Stimulated activated CD4-positive, alpha-beta T cell treated with anti-CD3 and anti-CD28 coated beads, Interleukin-4, amount 100 ng/mL, for 24 hours (primary cell): ENCODE measurements at regions not wholly inside any gene's neighbourhood (a gene's known extent, or its start where the extent isn't known, plus 50 kb on each side); places are given as distances from the start of the nearest gene placed in this dataset.
"Not testable (repeated sequence)": the region's sequence is repeated elsewhere in the genome, so short reads cannot be mapped to it uniquely, and the experiment has no call there.

Experiments
- DNase-seq: peaks from one replicate; pipeline ENCODE4 v3.0.0-alpha.2; 2020

- no peak for DNase-seq
Observed at GRCh38 chr10:123270806-123271205, 116.6 kb downstream of the BUB3 start.

GRCh38 chr10:123272171-123272570 is 118.0 kb downstream of the BUB3 start:
- no peak for DNase-seq

GRCh38 chr10:123274306-123275135 is 120.3 kb downstream of the BUB3 start:
- no peak for DNase-seq

GRCh38 chr10:123275136-123275564 is 120.9 kb downstream of the BUB3 start:
- DNase-seq: no peak

GRCh38 chr10:123278445-123278844 is 124.2 kb downstream of the BUB3 start:
- DNase-seq: no peak

GRCh38 chr10:123283371-123283770 is 129.2 kb downstream of the BUB3 start:
- not testable (repeated sequence) for DNase-seq

GRCh38 chr10:123284022-123284421 is 129.8 kb downstream of the BUB3 start:
- no peak for DNase-seq

- peak; percentile 48 for DNase-seq
Observed at GRCh38 chr10:123287594-123288247, 133.5 kb downstream of the BUB3 start.

GRCh38 chr10:123289432-123289831 is 135.2 kb downstream of the BUB3 start:
- no peak for DNase-seq

GRCh38 chr10:123294109-123294508 is 139.9 kb downstream of the BUB3 start:
- no peak for DNase-seq

GRCh38 chr10:123294886-123295285 is 140.7 kb downstream of the BUB3 start:
- no peak for DNase-seq

- DNase-seq: no peak
Observed at GRCh38 chr10:123295644-123296043, 141.4 kb downstream of the BUB3 start.

- no peak for DNase-seq
Observed at GRCh38 chr10:123297175-123297574, 143.0 kb downstream of the BUB3 start.

- no peak for DNase-seq
Observed at GRCh38 chr10:123298583-123298982, 144.4 kb downstream of the BUB3 start.

- no peak for DNase-seq
Observed at GRCh38 chr10:123299598-123299997, 145.4 kb downstream of the BUB3 start.

GRCh38 chr10:123301077-123301857 is 147.1 kb downstream of the BUB3 start:
- no peak for DNase-seq

- no peak for DNase-seq
Observed at GRCh38 chr10:123303581-123304337, 149.6 kb downstream of the BUB3 start.

- DNase-seq: no peak
Observed at GRCh38 chr10:123305671-123306070, 151.5 kb downstream of the BUB3 start.

GRCh38 chr10:123306290-123306689 is 152.1 kb downstream of the BUB3 start:
- DNase-seq: no peak

- DNase-seq: no peak
Observed at GRCh38 chr10:123309731-123310130, 155.5 kb downstream of the BUB3 start.

- no peak for DNase-seq
Observed at GRCh38 chr10:123316776-123317175, 162.6 kb downstream of the BUB3 start.

GRCh38 chr10:123318516-123318915 is 164.3 kb downstream of the BUB3 start:
- DNase-seq: no peak

- no peak for DNase-seq
Observed at GRCh38 chr10:123320091-123320490, 165.9 kb downstream of the BUB3 start.
